Peyer's patch (tissue), 4 donors: ENCODE measurements at regions not wholly inside any gene's neighbourhood (a gene's known extent, or its start where the extent isn't known, plus 50 kb on each side); places are given as distances from the start of the nearest gene placed in this dataset.

Experiments
- POLR2A ChIP-seq, 2 donors: fragments of 450-650 bp; IDR thresholded peaks; one replicate each; pipeline ENCODE4 v1.5.1; 2017; ENCODE audit warnings: antibody characterized with exemption in 2 of 2, mild to moderate bottlenecking in 2 of 2, moderate library complexity in 2 of 2
- TF ChIP-seq, protein P1 (sequence below), 6 experiments: fragments of 450-650 bp in 4 of 6; fragments of 200-600 bp in 2 of 6; sonication (generic) in 1 of 6; IDR thresholded peaks; one replicate each; pipeline ENCODE4 v1.5.1; 2017 to 2019; ENCODE audit warnings: antibody characterized with exemption in 6 of 6, mild to moderate bottlenecking in 3 of 6, moderate library complexity in 1 of 6

DNA sequence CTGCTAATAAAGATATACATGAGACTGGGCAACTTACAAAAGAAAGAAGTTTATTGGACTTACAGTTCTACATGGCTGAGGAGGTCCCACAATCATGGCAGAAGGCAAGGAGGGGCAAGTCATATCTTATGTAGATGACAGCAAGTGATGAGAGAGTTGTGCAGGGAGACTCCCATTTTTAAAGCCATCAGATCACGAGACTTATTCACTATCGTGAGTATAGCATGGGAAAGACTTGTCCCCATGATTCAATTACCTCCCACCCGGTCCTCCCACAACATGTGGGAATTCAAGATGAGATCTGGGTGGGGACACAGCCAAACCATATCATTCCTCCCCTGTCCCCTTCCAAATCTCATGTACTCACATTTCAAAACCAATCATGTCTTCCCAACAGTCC is 50.9 kb upstream of the GRID2 start:
- TF ChIP-seq, protein P1, sequence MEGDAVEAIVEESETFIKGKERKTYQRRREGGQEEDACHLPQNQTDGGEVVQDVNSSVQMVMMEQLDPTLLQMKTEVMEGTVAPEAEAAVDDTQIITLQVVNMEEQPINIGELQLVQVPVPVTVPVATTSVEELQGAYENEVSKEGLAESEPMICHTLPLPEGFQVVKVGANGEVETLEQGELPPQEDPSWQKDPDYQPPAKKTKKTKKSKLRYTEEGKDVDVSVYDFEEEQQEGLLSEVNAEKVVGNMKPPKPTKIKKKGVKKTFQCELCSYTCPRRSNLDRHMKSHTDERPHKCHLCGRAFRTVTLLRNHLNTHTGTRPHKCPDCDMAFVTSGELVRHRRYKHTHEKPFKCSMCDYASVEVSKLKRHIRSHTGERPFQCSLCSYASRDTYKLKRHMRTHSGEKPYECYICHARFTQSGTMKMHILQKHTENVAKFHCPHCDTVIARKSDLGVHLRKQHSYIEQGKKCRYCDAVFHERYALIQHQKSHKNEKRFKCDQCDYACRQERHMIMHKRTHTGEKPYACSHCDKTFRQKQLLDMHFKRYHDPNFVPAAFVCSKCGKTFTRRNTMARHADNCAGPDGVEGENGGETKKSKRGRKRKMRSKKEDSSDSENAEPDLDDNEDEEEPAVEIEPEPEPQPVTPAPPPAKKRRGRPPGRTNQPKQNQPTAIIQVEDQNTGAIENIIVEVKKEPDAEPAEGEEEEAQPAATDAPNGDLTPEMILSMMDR (IDR thresholded peaks at IDR 0.05) = no peak
- no peak for TF ChIP-seq POLR2A (IDR thresholded peaks at IDR 0.05)
